Uterus (tissue), 2 donors: ENCODE measurements at regions not wholly inside any gene's neighbourhood (a gene's known extent, or its start where the extent isn't known, plus 50 kb on each side); places are given as distances from the start of the nearest gene placed in this dataset.

ENCODE experiments used
- POLR2A ChIP-seq, 2 donors: fragments of 450-650 bp; IDR thresholded peaks; one replicate each; pipeline ENCODE4 v1.6.1; 2016; ENCODE audit warnings: antibody characterized with exemption in 2 of 2, mild to moderate bottlenecking in 1 of 2, moderate library complexity in 1 of 2
- TF ChIP-seq, protein P1 (sequence below), 4 experiments: fragments of 200-600 bp in 2 of 4; fragments of 450-650 bp in 2 of 4; sonication (generic) in 2 of 4; IDR thresholded peaks; one replicate each; pipeline ENCODE4 v1.5.1; 2016 to 2019; ENCODE audit warnings: antibody characterized with exemption in 4 of 4, mild to moderate bottlenecking in 2 of 4, moderate library complexity in 1 of 4

DNA sequence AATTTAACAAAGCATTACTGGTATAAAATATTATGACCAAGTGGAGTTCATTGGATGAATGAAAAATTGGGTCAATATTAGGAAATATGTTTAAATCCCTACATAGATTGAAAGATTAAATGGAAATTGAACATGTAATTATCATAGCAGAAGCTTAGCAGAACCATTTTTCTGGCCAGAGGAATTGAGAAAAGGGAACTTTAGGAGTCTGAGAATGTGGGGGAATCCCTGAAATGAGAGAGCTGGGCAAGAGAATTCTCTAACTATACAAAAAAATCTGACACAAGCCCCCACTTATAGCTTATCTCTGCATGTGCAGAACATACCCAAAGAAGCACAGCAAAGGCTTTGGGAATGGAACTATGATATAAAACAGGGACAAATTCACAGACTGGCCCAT is 67.4 kb upstream of the ARHGAP18 start:
- TF ChIP-seq POLR2A (IDR thresholded peaks at IDR 0.05) = no peak
- TF ChIP-seq, protein P1, sequence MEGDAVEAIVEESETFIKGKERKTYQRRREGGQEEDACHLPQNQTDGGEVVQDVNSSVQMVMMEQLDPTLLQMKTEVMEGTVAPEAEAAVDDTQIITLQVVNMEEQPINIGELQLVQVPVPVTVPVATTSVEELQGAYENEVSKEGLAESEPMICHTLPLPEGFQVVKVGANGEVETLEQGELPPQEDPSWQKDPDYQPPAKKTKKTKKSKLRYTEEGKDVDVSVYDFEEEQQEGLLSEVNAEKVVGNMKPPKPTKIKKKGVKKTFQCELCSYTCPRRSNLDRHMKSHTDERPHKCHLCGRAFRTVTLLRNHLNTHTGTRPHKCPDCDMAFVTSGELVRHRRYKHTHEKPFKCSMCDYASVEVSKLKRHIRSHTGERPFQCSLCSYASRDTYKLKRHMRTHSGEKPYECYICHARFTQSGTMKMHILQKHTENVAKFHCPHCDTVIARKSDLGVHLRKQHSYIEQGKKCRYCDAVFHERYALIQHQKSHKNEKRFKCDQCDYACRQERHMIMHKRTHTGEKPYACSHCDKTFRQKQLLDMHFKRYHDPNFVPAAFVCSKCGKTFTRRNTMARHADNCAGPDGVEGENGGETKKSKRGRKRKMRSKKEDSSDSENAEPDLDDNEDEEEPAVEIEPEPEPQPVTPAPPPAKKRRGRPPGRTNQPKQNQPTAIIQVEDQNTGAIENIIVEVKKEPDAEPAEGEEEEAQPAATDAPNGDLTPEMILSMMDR (IDR thresholded peaks at IDR 0.05) = no peak
